K562 (cell line): ENCODE measurements at regions not wholly inside any gene's neighbourhood (a gene's known extent, or its start where the extent isn't known, plus 50 kb on each side); places are given as distances from the start of the nearest gene placed in this dataset.

Source experiments
- CBFB ChIP-seq: sonication (generic); formaldehyde crosslinking; IDR thresholded peaks from 2 replicates; pipeline ENCODE4 v1.4.0; 2020; ENCODE audit warnings: mild to moderate bottlenecking, missing genetic modification reagents
- EZH2 ChIP-seq: IDR thresholded peaks from 2 replicates; pipeline ENCODE4 v1.6.1; 2012; ENCODE audit warnings: low read depth, mild to moderate bottlenecking, inconsistent platforms, low read length, borderline replicate concordance
- JUN ChIP-seq, 2 experiments: sonication (generic) in 1 of 2; formaldehyde crosslinking in 1 of 2; IDR thresholded peaks; 2 replicates each; pipeline versions ENCODE4 v1.6.1 to v1.8.0; 2012 to 2022; ENCODE audit warnings: borderline replicate concordance in 2 of 2, mild to moderate bottlenecking in 2 of 2, improper control_type of control experiment in 1 of 2, low read depth in 1 of 2, low read length in 1 of 2, missing genetic modification reagents in 1 of 2
- MAFG ChIP-seq: fragments of 450-650 bp; conservative IDR thresholded peaks from 2 replicates; pipeline ENCODE4 v1.6.1; 2016; ENCODE audit warnings: missing genetic modification characterization, missing compliant biosample characterization
- NELFE ChIP-seq: IDR thresholded peaks from 2 replicates; pipeline ENCODE4 v1.6.1; 2011; ENCODE audit warnings: mild to moderate bottlenecking; ENCODE audit not compliant: insufficient read depth, insufficient read length
- POLR2AphosphoS5 ChIP-seq: IDR thresholded peaks from 2 replicates; pipeline ENCODE4 v1.6.1; 2011; ENCODE audit warnings: mild to moderate bottlenecking, low read depth, low read length, moderate library complexity; ENCODE audit not compliant: control insufficient read depth, insufficient read depth
- REST ChIP-seq, 2 experiments: fragments of 450-650 bp; formaldehyde crosslinking in 1 of 2; IDR thresholded peaks; 2 replicates each; pipeline versions ENCODE4 v1.4.0 to v1.6.1; 2014 to 2020; ENCODE audit warnings: mild to moderate bottlenecking in 2 of 2, borderline replicate concordance in 1 of 2, low read depth in 1 of 2
- SMARCA4 ChIP-seq: fragments of 450-650 bp; IDR thresholded peaks from 2 replicates; pipeline ENCODE4 v1.6.1; 2016
- SMC3 ChIP-seq: conservative IDR thresholded peaks from 2 replicates; pipeline ENCODE4 v1.6.1; 2011; ENCODE audit warnings: low read depth, low read length, improper control_type of control experiment; ENCODE audit not compliant: insufficient read depth
- TAF1 ChIP-seq: IDR thresholded peaks from 2 replicates; pipeline ENCODE4 v1.6.1; 2011; ENCODE audit warnings: mild to moderate bottlenecking, low read length, moderate library complexity; ENCODE audit not compliant: insufficient read depth, control insufficient read depth, severe bottlenecking; ENCODE audit errors: extremely low read depth
- TF ChIP-seq, protein P1 (sequence below), 3 experiments: IDR thresholded peaks in 2 of 3; conservative IDR thresholded peaks in 1 of 3; 2 replicates each; pipeline ENCODE4 v1.5.1; 2011 to 2012; ENCODE audit warnings: low read length in 3 of 3, mild to moderate bottlenecking in 3 of 3, control low read depth in 2 of 3, improper control_type of control experiment in 1 of 3, inconsistent platforms in 1 of 3, low read depth in 1 of 3, mixed read lengths in 1 of 3, moderate library complexity in 1 of 3; ENCODE audit not compliant: insufficient read depth in 2 of 3
- TF ChIP-seq, protein P2 (sequence below), 3 experiments: fragments of 200-800 bp in 1 of 3; fragments of 250-450 bp in 1 of 3; fragments of 450-650 bp in 1 of 3; sonication (Bioruptor Pico) in 1 of 3; sonication (Bioruptor generic) in 1 of 3; formaldehyde crosslinking in 1 of 3; IDR thresholded peaks; 2 replicates each; pipeline versions ENCODE4 v1.6.1 to v1.8.0; 2016 to 2022; ENCODE audit warnings: mild to moderate bottlenecking in 2 of 3, missing genetic modification characterization in 2 of 3, missing compliant biosample characterization in 1 of 3, moderate library complexity in 1 of 3
- TF ChIP-seq, protein P3 (sequence below): fragments of 450-650 bp; formaldehyde crosslinking; IDR thresholded peaks from 2 replicates; pipeline ENCODE4 v1.4.0; 2022; ENCODE audit warnings: missing genetic modification characterization

GRCh38 chr5:16364910-16365309 is 100.7 kb downstream of the ZNF622 start:
- no peak for TF ChIP-seq TAF1
- TF ChIP-seq, protein P1, sequence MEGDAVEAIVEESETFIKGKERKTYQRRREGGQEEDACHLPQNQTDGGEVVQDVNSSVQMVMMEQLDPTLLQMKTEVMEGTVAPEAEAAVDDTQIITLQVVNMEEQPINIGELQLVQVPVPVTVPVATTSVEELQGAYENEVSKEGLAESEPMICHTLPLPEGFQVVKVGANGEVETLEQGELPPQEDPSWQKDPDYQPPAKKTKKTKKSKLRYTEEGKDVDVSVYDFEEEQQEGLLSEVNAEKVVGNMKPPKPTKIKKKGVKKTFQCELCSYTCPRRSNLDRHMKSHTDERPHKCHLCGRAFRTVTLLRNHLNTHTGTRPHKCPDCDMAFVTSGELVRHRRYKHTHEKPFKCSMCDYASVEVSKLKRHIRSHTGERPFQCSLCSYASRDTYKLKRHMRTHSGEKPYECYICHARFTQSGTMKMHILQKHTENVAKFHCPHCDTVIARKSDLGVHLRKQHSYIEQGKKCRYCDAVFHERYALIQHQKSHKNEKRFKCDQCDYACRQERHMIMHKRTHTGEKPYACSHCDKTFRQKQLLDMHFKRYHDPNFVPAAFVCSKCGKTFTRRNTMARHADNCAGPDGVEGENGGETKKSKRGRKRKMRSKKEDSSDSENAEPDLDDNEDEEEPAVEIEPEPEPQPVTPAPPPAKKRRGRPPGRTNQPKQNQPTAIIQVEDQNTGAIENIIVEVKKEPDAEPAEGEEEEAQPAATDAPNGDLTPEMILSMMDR (IDR thresholded peaks at IDR 0.05 in 2 of 3, conservative IDR thresholded peaks at IDR 0.05 in 1 of 3; ENCODE audit: insufficient read depth in 2 of 3, low read depth in 1 of 3, low read length in 3 of 3), result no peak
- TF ChIP-seq, protein P2, sequence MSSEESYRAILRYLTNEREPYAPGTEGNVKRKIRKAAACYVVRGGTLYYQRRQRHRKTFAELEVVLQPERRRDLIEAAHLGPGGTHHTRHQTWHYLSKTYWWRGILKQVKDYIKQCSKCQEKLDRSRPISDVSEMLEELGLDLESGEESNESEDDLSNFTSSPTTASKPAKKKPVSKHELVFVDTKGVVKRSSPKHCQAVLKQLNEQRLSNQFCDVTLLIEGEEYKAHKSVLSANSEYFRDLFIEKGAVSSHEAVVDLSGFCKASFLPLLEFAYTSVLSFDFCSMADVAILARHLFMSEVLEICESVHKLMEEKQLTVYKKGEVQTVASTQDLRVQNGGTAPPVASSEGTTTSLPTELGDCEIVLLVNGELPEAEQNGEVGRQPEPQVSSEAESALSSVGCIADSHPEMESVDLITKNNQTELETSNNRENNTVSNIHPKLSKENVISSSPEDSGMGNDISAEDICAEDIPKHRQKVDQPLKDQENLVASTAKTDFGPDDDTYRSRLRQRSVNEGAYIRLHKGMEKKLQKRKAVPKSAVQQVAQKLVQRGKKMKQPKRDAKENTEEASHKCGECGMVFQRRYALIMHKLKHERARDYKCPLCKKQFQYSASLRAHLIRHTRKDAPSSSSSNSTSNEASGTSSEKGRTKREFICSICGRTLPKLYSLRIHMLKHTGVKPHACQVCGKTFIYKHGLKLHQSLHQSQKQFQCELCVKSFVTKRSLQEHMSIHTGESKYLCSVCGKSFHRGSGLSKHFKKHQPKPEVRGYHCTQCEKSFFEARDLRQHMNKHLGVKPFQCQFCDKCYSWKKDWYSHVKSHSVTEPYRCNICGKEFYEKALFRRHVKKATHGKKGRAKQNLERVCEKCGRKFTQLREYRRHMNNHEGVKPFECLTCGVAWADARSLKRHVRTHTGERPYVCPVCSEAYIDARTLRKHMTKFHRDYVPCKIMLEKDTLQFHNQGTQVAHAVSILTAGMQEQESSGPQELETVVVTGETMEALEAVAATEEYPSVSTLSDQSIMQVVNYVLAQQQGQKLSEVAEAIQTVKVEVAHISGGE (CRISPR knock-in tag; IDR thresholded peaks at IDR 0.05), result no peak
- no peak for TF ChIP-seq SMARCA4
- TF ChIP-seq NELFE, result no peak
- TF ChIP-seq POLR2AphosphoS5, result no peak
- TF ChIP-seq CBFB (CRISPR knock-in tag), result no peak
- TF ChIP-seq, protein P3, sequence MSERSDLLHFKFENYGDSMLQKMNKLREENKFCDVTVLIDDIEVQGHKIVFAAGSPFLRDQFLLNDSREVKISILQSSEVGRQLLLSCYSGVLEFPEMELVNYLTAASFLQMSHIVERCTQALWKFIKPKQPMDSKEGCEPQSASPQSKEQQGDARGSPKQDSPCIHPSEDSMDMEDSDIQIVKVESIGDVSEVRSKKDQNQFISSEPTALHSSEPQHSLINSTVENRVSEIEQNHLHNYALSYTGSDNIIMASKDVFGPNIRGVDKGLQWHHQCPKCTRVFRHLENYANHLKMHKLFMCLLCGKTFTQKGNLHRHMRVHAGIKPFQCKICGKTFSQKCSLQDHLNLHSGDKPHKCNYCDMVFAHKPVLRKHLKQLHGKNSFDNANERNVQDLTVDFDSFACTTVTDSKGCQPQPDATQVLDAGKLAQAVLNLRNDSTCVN, result no peak
- TF ChIP-seq SMC3, result no peak
- no peak for TF ChIP-seq MAFG (tag)
- no peak for TF ChIP-seq REST (IDR thresholded peaks at IDR 0.05; ENCODE audit: borderline replicate concordance)
- no peak for TF ChIP-seq REST (CRISPR knock-in tag; IDR thresholded peaks at IDR 0.05; ENCODE audit: low read depth)
- no peak for TF ChIP-seq EZH2
- no peak for TF ChIP-seq JUN (IDR thresholded peaks at IDR 0.05; ENCODE audit: borderline replicate concordance, low read depth, low read length)
- TF ChIP-seq JUN (CRISPR knock-in tag; IDR thresholded peaks at IDR 0.05; ENCODE audit: borderline replicate concordance), result no peak
